Type B pancreatic cell (in vitro differentiated cells): ENCODE measurements at regions not wholly inside any gene's neighbourhood (a gene's known extent, or its start where the extent isn't known, plus 50 kb on each side); places are given as distances from the start of the nearest gene placed in this dataset.
"Not testable (repeated sequence)": the region's sequence is repeated elsewhere in the genome, so short reads cannot be mapped to it uniquely, and the experiment has no call there.

ENCODE experiments used
- DNase-seq: peaks from one replicate; pipeline ENCODE4 v3.0.0; 2021; ENCODE audit warnings: mixed read lengths; ENCODE audit not compliant: unreplicated experiment; ENCODE audit errors: extremely low spot score
- H3K27ac Mint-ChIP-seq: 2 replicates; pipeline ENCODE4 v1.8.0; 2021; ENCODE audit warnings: mild to moderate bottlenecking, mixed read lengths
- H3K27me3 Mint-ChIP-seq: 2 replicates; pipeline ENCODE4 v1.8.0; 2021; ENCODE audit warnings: mixed read lengths
- H3K36me3 Mint-ChIP-seq: 2 replicates; pipeline ENCODE4 v1.8.0; 2021; ENCODE audit warnings: mixed read lengths
- H3K4me1 Mint-ChIP-seq: one replicate; pipeline ENCODE4 v1.8.0; 2021; ENCODE audit warnings: mixed read lengths; ENCODE audit not compliant: unreplicated experiment
- H3K4me3 Mint-ChIP-seq: 2 replicates; pipeline ENCODE4 v1.8.0; 2021; ENCODE audit warnings: mild to moderate bottlenecking, mixed read lengths
- H3K9me3 Mint-ChIP-seq: 2 replicates; pipeline ENCODE4 v1.8.0; 2021; ENCODE audit warnings: mixed read lengths
- CTCF ChIP-seq: fragments of 200-600 bp; sonication (generic); conservative IDR thresholded peaks from 2 replicates; pipeline ENCODE4 v1.5.0; 2021; ENCODE audit warnings: antibody characterized with exemption, mild to moderate bottlenecking

- no peak for DNase-seq
- H3K27me3 Mint-ChIP-seq: no peaks in the 10 kb centered on the region
- TF ChIP-seq CTCF: no peak
- no peak overlapping the region for H3K27ac Mint-ChIP-seq
- H3K36me3 Mint-ChIP-seq: peaks cover 8% of the 10 kb centered on the region
- peaks cover 8% of the 10 kb centered on the region for H3K9me3 Mint-ChIP-seq
- no peaks in the 10 kb centered on the region for H3K4me1 Mint-ChIP-seq
- no peak overlapping the region for H3K4me3 Mint-ChIP-seq
Observed at GRCh38 chr6:76495909-76496308, 423.4 kb upstream of the IMPG1 start.

GRCh38 chr6:76491376-76491775 is 418.9 kb upstream of the IMPG1 start:
- H3K27ac Mint-ChIP-seq, H3K4me1 Mint-ChIP-seq, H3K27me3 Mint-ChIP-seq, H3K36me3 Mint-ChIP-seq, DNase-seq, H3K9me3 Mint-ChIP-seq, H3K4me3 Mint-ChIP-seq: not testable (repeated sequence)

- no peak for TF ChIP-seq CTCF
- no peaks in the 10 kb centered on the region for H3K27me3 Mint-ChIP-seq
- DNase-seq: no peak
- H3K9me3 Mint-ChIP-seq: peaks cover 8% of the 10 kb centered on the region
- H3K4me3 Mint-ChIP-seq: no peak overlapping the region
- peaks cover 8% of the 10 kb centered on the region for H3K36me3 Mint-ChIP-seq
- H3K27ac Mint-ChIP-seq: no peak overlapping the region
- no peaks in the 10 kb centered on the region for H3K4me1 Mint-ChIP-seq
Observed at GRCh38 chr6:76490456-76490855, 418.0 kb upstream of the IMPG1 start.

GRCh38 chr6:76481101-76481500 is 408.6 kb upstream of the IMPG1 start:
- Mint-ChIP-seq H3K9me3 (no peaks in the 10 kb centered on the region), H3K4me3 (no peak overlapping the region), H3K4me1 (no peaks in the 10 kb centered on the region), H3K36me3 (no peaks in the 10 kb centered on the region), H3K27ac (no peak overlapping the region), H3K27me3 (no peaks in the 10 kb centered on the region)
- no peak for TF ChIP-seq CTCF
- no peak for DNase-seq

- H3K36me3 Mint-ChIP-seq: no peaks in the 10 kb centered on the region
- no peaks in the 10 kb centered on the region for H3K27me3 Mint-ChIP-seq
- H3K27ac Mint-ChIP-seq: no peak overlapping the region
- no peaks in the 10 kb centered on the region for H3K4me1 Mint-ChIP-seq
- DNase-seq: no peak
- H3K9me3 Mint-ChIP-seq: no peaks in the 10 kb centered on the region
- no peak for TF ChIP-seq CTCF
- no peak overlapping the region for H3K4me3 Mint-ChIP-seq
Observed at GRCh38 chr6:76472858-76473257, 400.4 kb upstream of the IMPG1 start.

- no peaks in the 10 kb centered on the region for H3K27me3 Mint-ChIP-seq
- H3K9me3 Mint-ChIP-seq: no peaks in the 10 kb centered on the region
- H3K27ac Mint-ChIP-seq: no peak overlapping the region
- DNase-seq: no peak
- no peaks in the 10 kb centered on the region for H3K36me3 Mint-ChIP-seq
- no peak overlapping the region for H3K4me3 Mint-ChIP-seq
- H3K4me1 Mint-ChIP-seq: no peaks in the 10 kb centered on the region
- TF ChIP-seq CTCF: no peak
Observed at GRCh38 chr6:76466286-76466685, 393.8 kb upstream of the IMPG1 start.
